GM12891 (cell line): ENCODE measurements at regions not wholly inside any gene's neighbourhood (a gene's known extent, or its start where the extent isn't known, plus 50 kb on each side); places are given as distances from the start of the nearest gene placed in this dataset.

Source experiments
- POLR2A ChIP-seq: IDR thresholded peaks from 2 replicates; pipeline ENCODE4 v1.6.1; 2011; ENCODE audit warnings: low read depth, low read length, control low read depth
- POLR2AphosphoS5 ChIP-seq: IDR thresholded peaks from 2 replicates; pipeline ENCODE4 v1.6.1; 2011; ENCODE audit warnings: low read depth, low read length, control low read depth
- POU2F2 ChIP-seq: IDR thresholded peaks from 2 replicates; pipeline ENCODE4 v1.6.1; 2011; ENCODE audit warnings: low read depth, mild to moderate bottlenecking, control low read depth, low read length, moderate library complexity
- TAF1 ChIP-seq: IDR thresholded peaks from 2 replicates; pipeline ENCODE4 v1.6.1; 2011; ENCODE audit warnings: low read depth, low read length, control low read depth

GRCh38 chr4:123995936-123996335 lies 599.3 kb downstream of the SPRY1 start:
- TF ChIP-seq POLR2A: no peak
- TF ChIP-seq TAF1: no peak
- no peak for TF ChIP-seq POLR2AphosphoS5
- no peak for TF ChIP-seq POU2F2
